ENCODE measurements at regions not wholly inside any gene's neighbourhood (a gene's known extent, or its start where the extent isn't known, plus 50 kb on each side); places are given as distances from the start of the nearest gene placed in this dataset.
"Not testable (repeated sequence)": the region's sequence is repeated elsewhere in the genome, so short reads cannot be mapped to it uniquely, and the experiment has no call there.

DNA sequence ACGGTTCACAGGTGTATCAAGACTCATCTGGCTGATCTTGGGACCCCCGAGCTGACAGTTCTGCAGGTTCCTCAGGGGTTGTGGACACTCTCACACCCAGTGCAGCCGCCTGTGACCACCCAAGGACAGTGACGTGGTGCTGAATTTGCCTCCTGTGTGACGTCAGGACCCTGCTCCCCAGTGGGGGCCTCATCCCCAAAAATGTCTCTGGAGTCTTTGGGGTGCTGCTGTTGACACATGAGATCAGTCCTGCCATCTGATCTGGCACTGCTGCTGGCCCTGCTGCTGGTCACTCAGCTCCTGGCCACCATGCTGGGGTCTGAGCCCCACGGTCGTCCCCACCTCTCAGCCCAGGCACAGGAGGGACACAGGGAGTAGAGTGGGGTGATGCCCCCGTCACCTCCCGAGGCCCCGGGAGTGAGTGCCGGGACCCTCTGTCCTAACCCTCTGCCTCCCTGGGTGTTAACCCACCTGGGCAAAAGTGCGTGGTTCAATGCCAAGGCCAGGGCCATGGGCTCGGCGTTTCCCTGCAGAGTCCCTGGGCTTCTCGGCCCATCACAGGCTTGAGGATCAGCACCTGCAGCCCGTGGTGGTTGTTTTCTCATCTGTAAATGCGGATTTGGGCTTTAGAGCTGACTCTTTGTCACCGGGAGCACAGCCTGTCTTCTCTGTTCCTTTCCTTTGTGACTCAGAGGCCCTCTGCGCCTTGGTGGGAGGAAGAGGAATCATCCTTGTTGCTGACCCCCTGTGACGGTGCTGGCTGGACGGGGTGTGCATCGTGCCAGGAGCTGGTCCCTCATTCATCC, 366.0 kb upstream of the SFSWAP start:
- not testable (repeated sequence) for ATAC-seq, H3K27ac Mint-ChIP-seq, H3K36me3 Mint-ChIP-seq, H3K9me3 Mint-ChIP-seq
- peak in 1 of 2 donors; percentile 35 for DNase-seq (ENCODE audit: low spot score in 2 of 2)

DNA sequence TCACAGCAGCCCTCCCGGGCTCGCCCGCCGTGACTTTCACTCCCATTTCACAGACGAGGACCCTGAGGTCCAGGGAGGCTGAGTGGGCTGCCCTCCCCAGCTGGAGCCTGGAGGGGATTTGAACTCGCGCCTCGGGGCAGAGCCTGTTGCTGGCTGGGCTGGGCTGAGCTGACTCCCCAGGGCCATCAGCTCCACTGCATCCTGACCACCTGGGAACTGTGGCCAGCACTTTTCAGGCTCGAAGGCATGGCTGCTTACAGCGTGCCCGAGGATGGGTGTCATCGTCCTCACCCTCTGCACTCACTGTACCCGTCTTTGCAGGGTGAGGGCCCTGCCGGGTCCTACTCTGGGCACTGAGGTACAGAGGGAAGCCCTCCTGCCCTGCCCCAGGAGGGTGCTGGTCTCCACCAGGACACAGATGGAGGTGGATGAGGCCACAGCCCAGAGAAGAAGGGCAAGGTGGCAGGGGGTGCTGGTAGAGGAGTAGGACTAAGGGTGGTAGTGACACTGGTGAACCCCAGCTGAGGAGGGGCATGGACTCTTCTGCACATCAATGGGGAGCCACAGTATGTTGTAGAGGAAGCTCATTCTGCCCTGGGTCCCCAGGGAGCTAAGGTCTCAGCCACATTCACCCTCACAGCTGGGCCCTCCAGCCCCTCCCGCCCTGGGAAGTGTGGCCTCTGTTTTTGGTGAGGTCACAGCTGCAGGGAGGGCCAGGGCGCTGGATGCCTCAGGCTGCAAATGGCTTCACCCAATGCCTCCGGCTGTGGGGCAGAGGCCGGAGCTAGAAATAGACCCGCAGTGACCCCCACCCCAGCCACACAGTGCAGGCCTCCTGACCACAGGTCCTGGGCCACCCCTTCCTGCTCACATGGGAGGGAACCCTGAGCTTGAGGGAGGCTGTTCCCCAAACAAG, 365.1 kb upstream of the SFSWAP start:
- Mint-ChIP-seq H3K9me3 (no peaks in the 10 kb centered on the region), H3K36me3 (no peaks in the 10 kb centered on the region), H3K27ac (no peak overlapping the region)
- DNase-seq (ENCODE audit: low spot score in 2 of 2) (peak in 1 of 2 donors; percentile 38), ATAC-seq (no peak)

DNA sequence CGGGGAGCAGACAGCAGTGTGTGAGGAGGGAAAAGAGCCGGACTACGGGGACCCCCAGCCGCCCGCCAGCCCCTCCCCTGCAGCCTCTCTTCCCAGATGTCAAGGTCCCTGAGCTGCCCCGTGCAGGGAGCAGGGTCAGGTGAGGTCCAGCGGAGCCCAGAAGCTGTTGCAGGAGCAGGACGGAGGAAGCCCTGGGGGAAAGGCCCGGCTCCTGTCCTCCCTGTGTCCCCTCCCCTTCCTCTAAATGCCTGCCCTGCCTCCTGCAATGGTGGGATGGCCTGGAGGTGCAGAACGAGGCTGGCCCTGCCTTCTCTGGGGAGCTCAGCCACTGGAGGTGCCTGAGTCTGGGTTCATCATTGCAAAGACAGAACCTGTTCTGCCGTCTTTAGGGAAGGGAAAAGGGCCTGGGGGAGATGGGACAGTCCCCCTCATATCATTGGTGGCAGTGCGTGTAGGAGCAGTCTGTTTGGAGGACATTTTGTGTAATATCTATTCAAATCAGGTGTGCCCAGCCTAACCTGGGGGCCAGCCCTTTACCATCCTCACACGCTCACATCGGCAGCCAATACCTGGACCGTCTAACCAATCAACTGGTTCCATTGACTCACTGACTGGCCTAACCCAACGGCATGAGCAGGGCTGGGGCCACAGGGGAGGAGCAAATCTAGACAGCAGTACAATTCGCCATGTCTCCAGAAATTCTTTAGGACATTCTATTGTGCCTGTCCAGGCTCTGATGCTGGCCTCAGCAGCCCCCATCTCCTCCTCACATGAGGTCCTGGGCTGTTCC, 364.1 kb upstream of the SFSWAP start:
- ATAC-seq: no peak
- H3K9me3 Mint-ChIP-seq: peaks cover 3% of the 10 kb centered on the region in 2 donors
- H3K27ac Mint-ChIP-seq: no peak overlapping the region
- peaks cover 0 to 4% of the 10 kb centered on the region in 2 donors for H3K36me3 Mint-ChIP-seq
- DNase-seq (ENCODE audit: low spot score in 2 of 2): peak in 1 of 2 donors; percentile 45

- Mint-ChIP-seq H3K36me3 (peaks cover 0 to 4% of the 10 kb centered on the region in 2 donors), H3K27ac (no peak overlapping the region), H3K9me3 (peaks cover 3% of the 10 kb centered on the region in 2 donors)
- DNase-seq (ENCODE audit: low spot score in 2 of 2) (no peak), ATAC-seq (no peak)
Measured at GRCh38 chr12:131347345-131347714, 363.6 kb upstream of the SFSWAP start.

DNA sequence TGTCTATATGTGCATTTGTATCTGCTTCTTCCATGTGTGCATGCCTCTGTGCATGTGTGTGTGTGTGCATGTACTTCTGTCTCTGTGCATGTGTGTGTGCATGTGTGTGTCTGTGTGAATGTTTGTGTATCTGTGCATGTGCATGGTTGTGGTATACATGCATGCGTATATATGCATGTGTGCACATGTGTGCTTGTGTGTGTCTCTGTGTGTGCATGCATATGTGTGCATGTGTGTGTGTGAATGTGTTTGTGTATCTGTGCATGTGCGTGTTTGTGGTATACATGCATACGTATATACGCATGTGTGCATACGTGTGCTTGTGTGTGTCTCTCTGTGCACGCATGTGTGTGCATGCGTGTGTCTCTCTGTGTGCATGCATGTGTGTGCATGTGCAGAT, 363.2 kb upstream of the SFSWAP start:
- no peak for ATAC-seq
- H3K36me3 Mint-ChIP-seq: peaks cover 0 to 4% of the 10 kb centered on the region in 2 donors
- peaks cover 3% of the 10 kb centered on the region in 2 donors for H3K9me3 Mint-ChIP-seq
- no peak for DNase-seq (ENCODE audit: low spot score in 2 of 2)
- H3K27ac Mint-ChIP-seq: no peak overlapping the region

GRCh38 chr12:131348231-131348630, 362.7 kb upstream of the SFSWAP start:
- no peak overlapping the region for H3K27ac Mint-ChIP-seq
- H3K9me3 Mint-ChIP-seq: peaks cover 3% of the 10 kb centered on the region in 2 donors
- peaks cover 0 to 4% of the 10 kb centered on the region in 2 donors for H3K36me3 Mint-ChIP-seq
- DNase-seq (ENCODE audit: low spot score in 2 of 2): peak in 1 of 2 donors; percentile 18
- no peak for ATAC-seq

DNA sequence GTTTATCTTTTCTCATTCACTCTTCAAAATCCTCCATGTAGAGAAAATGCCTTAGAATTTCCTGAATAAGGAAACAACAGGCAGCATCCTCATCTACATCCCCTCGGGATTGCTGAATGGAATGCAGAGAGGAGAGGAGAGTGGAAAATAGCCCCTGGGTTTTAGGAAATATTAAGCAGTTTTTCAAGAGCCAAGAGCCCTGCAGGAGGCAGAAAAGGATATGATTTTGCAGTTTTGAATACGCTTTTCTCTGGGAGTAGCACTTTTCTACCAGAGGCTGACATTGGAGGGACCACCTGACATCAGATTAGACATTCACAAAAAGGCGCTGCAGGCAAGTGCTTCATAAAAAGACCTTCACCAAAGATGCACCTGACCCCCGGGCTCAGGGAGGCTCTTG, 362.2 kb upstream of the SFSWAP start:
- no peak for ATAC-seq
- DNase-seq (ENCODE audit: low spot score in 2 of 2): no peak
- H3K36me3 Mint-ChIP-seq: peaks cover 0 to 4% of the 10 kb centered on the region in 2 donors
- H3K9me3 Mint-ChIP-seq: peaks cover 3% of the 10 kb centered on the region in 2 donors
- H3K27ac Mint-ChIP-seq: no peak overlapping the region

DNA sequence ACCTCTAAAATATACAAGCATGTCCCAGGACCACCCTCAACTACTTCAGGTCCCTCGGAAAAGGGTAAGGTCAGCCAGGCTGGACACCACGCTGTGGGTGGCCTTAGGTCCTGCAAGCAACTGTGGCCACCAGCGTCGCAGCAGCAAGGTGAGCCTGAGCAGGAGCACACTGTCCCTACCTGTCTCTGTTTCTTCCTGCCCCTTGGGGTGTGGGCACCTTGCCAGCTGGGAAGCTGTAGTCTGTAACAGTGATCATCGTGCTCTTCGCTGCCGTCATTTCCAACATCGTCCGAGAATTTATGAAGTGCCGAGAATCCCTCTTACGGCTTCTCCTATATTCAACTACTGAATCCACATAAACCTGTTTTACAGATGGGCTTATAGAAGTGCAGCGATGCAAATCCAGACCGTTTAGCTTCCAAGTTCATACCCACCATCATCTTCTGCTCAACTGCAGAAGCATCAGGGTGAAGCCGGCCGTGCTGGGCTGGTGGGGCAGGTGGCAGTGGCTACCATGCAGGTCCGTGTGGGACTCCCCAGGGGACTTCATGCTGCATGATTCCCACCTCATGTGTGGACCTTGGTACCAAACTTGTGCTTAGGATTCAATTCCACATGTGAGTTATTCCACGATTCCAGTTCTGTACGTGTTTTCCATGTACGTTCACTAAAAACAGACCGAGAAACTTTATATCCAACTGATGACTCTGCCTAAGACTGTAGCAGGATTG, 361.3 kb upstream of the SFSWAP start:
- H3K36me3 Mint-ChIP-seq: peaks cover 0 to 4% of the 10 kb centered on the region in 2 donors
- DNase-seq (ENCODE audit: low spot score in 2 of 2) (peak in 1 of 2 donors; percentile 21), ATAC-seq (no peak)
- no peak overlapping the region for H3K27ac Mint-ChIP-seq
- H3K9me3 Mint-ChIP-seq: peaks cover 3% of the 10 kb centered on the region in 2 donors

DNA sequence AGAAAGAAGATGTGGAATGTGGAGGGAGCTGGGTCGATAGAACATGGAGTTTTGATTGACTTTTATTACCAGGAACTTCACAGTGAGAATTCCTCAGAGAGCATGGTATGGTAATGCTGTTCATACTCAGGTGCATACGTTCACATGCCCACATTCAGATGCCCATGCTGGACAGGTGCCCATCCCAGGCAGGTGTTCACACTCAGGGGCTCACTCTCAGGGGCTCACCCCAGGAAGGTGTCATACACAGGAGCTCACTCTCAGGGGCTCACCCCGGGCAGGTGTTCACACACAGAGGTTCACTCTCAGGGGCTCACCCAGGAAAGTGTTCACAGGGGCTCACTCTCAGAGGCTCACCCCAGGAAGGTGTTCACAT, 360.0 kb upstream of the SFSWAP start:
- peak in 1 of 2 donors; percentile 40 for DNase-seq (ENCODE audit: low spot score in 2 of 2)
- H3K36me3 Mint-ChIP-seq: peaks cover 0 to 4% of the 10 kb centered on the region in 2 donors
- no peak overlapping the region for H3K27ac Mint-ChIP-seq
- no peak for ATAC-seq
- peaks cover 3% of the 10 kb centered on the region in 2 donors for H3K9me3 Mint-ChIP-seq

DNA sequence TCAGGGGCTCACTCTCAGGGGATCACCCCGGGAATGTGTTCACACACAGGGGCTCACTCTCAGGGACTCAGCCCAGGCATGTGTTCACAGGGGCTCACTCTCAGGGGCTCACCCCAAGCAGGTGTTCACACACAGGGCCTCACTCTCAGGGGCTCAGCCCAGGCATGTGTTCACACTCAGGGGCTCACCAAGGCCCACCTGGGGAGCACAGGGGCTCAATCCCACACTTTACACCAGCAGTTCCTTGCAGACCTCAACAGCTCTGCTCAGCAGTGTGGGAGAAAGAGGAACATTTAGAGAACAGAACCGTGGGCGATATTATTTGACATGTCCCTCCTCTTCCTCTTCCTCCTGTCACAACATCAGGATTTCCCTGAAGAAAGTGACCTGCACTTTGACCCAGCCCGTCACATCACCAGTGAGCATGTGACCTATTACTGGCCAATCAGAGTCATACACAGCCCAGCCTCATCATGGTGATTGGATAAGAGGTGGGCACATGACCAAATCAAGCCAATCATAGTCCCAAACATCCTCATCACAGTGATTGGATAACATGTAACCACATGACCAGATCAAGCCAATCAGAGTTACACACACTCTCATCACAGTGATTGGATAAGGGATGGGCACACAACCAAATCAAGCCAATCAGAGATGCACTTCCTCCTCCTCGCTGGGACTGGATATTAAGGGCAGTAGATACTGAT, 359.4 kb upstream of the SFSWAP start:
- ATAC-seq: peak; percentile 62 to 92
- peak in 1 of 2 donors; percentile 53 for DNase-seq (ENCODE audit: low spot score in 2 of 2)
- no peak overlapping the region for H3K27ac Mint-ChIP-seq
- H3K36me3 Mint-ChIP-seq: peaks cover 0 to 4% of the 10 kb centered on the region in 2 donors
- peaks cover 3% of the 10 kb centered on the region in 2 donors for H3K9me3 Mint-ChIP-seq

DNA sequence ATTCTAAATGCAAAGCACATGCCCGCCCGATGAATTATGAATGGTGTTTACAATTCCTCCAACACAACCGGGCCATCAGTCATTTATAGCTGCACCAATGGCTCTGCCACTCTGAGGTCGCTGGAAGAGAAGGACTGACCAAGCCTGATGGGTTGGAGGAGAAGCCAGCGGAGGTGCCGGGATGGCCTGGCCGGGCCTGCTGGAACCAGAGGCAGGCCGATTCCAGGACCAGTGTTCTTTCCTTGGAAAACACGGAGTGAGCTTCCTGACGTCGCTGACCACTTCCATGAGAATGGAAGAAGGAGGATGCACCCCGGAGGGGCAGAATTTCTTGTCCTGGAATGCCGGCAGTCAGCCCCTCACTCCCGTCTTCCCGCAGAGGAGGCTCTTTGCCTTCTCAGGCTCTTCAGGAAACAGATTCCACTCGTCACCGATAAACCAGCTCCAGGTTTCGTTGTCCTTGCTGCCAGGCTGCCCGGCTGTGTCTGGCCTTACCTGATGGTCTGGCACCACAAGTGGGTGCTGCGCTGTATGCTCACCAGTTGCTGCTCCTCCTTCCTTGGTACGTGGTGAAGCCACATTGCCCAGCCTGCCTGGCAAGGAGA, 358.5 kb upstream of the SFSWAP start:
- Mint-ChIP-seq H3K27ac (no peak overlapping the region), H3K36me3 (peaks cover 0 to 4% of the 10 kb centered on the region in 2 donors), H3K9me3 (peaks cover 3% of the 10 kb centered on the region in 2 donors)
- ATAC-seq (no peak), DNase-seq (ENCODE audit: low spot score in 2 of 2) (peak in 1 of 2 donors; percentile 40)

DNA sequence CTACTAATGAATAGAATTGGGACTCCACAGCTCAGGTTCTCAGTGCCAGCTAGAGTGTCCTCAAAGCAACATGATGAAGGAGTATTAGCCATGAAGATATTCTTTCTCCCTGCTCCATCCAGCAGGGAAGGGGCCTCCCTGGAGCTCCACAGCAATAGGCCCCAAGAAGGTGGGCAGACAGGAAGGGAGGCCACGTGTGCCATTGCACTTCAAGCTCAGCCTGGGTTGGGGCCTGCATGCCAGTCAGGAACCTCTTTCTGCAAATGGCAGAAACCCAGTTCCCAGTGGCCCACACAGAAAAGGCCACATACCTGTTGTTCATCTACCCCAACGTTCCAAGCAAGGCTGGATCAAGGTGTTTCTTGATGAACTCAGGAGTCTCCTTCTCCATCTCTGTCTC, 357.5 kb upstream of the SFSWAP start:
- ATAC-seq: no peak

GRCh38 chr12:131353826-131354225, 357.1 kb upstream of the SFSWAP start:
- ATAC-seq: no peak
- peaks cover 3% of the 10 kb centered on the region in 2 donors for H3K9me3 Mint-ChIP-seq
- DNase-seq (ENCODE audit: low spot score in 2 of 2): peak in 1 of 2 donors; percentile 28
- no peak overlapping the region for H3K27ac Mint-ChIP-seq
- peaks cover 0 to 4% of the 10 kb centered on the region in 2 donors for H3K36me3 Mint-ChIP-seq

More for the DNA sequence above, 357.5 kb upstream of the SFSWAP start:
- Mint-ChIP-seq H3K27ac (no peak overlapping the region), H3K9me3 (peaks cover 3% of the 10 kb centered on the region in 2 donors), H3K36me3 (peaks cover 0 to 4% of the 10 kb centered on the region in 2 donors)
- DNase-seq (ENCODE audit: low spot score in 2 of 2): peak in 1 of 2 donors; percentile 23

DNA sequence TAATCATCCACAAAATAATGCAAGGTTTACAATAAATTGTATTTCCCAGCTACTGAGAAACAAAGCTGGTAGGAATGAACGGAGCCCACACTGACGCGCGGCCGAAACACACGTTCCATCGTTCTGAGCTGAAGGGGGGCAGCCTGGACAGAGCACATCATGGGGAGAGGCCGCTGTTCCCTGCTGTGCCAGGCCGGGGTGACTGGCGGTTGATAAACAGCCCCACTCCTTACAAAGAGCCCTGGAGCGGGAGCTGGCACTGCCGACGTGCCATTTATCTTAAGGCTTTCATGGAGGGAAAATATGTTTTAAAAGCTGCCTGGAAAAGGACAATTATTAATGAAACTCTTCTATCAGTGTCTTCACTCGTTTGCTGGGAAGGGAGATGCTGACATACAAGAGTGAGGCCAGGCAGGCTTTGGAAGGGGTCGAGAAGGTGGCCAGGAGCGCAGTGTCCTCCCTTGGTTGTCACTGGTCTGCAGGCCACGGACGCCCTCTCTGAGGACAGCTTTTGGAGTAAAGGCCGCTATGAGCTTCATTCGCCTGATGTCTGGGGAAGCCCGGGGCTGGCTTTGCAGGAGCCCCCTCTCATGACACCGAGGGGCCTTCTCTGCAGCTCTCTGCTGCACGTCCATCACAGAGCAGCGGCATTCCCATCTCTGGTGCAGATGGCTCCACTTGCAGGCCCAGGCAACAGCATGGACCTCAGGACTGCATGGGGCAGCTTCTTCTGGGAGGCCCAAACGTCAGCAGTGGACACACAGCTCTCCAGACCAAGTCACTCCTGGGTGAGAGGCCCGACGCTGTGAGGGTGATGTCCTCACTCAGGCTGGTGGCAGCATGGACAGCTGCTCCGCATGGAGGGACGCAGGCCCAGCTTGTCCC, 355.3 kb upstream of the SFSWAP start:
- DNase-seq (ENCODE audit: low spot score in 2 of 2) (peak in 1 of 2 donors; percentile 33), ATAC-seq (no peak)
- Mint-ChIP-seq H3K9me3 (peaks cover 3% of the 10 kb centered on the region in 2 donors), H3K27ac (no peak overlapping the region), H3K36me3 (peaks cover 0 to 4% of the 10 kb centered on the region in 2 donors)
